ENCODE measurements at regions not wholly inside any gene's neighbourhood (a gene's known extent, or its start where the extent isn't known, plus 50 kb on each side); places are given as distances from the start of the nearest gene placed in this dataset.

DNA sequence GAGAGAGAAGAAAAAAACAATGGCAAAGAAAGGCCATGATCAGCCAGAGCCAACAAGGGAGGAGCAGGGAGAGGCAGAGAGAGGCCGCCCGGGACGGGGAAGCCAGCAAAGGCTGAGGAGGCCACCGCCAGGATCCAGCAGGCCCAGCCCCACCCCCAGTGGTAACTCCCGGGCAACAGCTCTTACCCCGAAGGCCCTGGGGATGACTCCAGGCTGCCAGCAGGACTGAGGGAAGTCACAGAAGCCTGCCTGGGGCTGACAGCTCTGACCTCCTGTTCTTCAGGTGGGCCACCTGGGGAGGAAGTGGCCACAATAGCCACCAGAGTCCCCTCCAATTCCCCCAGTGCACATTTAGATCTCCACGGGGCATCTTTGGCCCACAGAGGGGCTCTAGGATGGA is 184.3 kb upstream of the LINGO1 start:
- TF ChIP-seq CTCF (conservative IDR thresholded peaks at IDR 0.05; ENCODE audit: low read depth) = no peak
- CTCF ChIA-PET = interaction anchor here (0.6 kb wide), 1 partner anchor 320 kb away, joined by 4 read pairs; no protein-coding TSS in a partner anchor
- no peak for DNase-seq (ENCODE audit: low spot score)
- POLR2A ChIA-PET (ENCODE audit: low non-redundant PET) = no interaction called here
- H3K27ac ChIP-seq = no peak overlapping the region

- no peak for DNase-seq (ENCODE audit: low spot score)
Observed at GRCh38 chr15:77815015-77815414, 182.3 kb upstream of the LINGO1 start.

DNA sequence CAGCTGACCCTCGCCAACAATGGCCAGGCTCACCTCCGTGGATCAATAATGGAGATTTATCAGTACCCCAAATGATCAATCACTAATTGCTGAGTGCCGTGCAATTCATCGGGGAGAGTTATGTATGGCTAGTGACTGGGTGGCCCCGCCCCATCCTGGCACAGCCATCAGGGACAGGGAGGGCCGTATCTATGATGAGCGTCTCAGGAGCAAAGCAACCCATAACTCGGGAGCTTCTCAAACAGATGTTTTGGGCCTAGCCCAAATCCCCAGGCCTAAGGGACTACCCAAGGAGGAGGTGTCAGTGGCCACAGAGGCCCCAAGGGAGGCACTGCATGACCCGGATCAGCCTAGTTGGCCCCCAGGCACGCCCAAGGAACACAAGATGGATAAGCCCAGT is 180.0 kb upstream of the LINGO1 start:
- no peak for TF ChIP-seq CTCF (conservative IDR thresholded peaks at IDR 0.05; ENCODE audit: low read depth)
- ChIA-PET CTCF (no interaction called here), POLR2A (ENCODE audit: low non-redundant PET) (interaction anchor here (0.6 kb wide), 1 partner anchor 85 kb away, joined by 4 read pairs; no protein-coding TSS in a partner anchor)
- DNase-seq (ENCODE audit: low spot score) = no peak
- H3K27ac ChIP-seq = no peak overlapping the region

More at GRCh38 chr15:77815015-77815414, 182.3 kb upstream of the LINGO1 start:
- ChIA-PET CTCF (no interaction called here), POLR2A (ENCODE audit: low non-redundant PET) (no interaction called here)
- no peak for TF ChIP-seq CTCF (conservative IDR thresholded peaks at IDR 0.05; ENCODE audit: low read depth)
- H3K27ac ChIP-seq = no peak overlapping the region

DNA sequence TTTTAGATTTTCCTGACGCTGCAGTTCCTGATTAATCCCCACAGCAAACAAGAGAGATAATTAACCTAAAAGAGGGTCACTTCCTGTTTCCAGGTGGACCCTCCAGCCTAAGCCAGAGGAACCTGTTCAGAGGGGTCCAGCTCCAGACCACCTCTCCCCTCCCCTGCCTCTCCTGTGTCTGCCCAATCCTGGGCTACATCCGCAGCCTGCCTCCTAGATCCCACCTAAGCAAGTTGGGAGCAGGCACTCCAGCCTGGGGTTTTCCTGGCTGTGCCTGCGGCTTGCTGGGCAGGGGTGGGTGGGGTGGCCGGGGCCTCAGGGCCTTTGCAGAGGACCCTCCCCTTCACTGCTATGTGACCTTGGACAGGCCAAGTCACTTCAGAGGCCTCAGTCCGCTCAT is 178.6 kb upstream of the LINGO1 start:
- TF ChIP-seq CTCF (conservative IDR thresholded peaks at IDR 0.05; ENCODE audit: low read depth) = no peak
- CTCF ChIA-PET = no interaction called here
- H3K27ac ChIP-seq = no peak overlapping the region
- DNase-seq (ENCODE audit: low spot score) = no peak
- POLR2A ChIA-PET (ENCODE audit: low non-redundant PET) = no interaction called here

DNA sequence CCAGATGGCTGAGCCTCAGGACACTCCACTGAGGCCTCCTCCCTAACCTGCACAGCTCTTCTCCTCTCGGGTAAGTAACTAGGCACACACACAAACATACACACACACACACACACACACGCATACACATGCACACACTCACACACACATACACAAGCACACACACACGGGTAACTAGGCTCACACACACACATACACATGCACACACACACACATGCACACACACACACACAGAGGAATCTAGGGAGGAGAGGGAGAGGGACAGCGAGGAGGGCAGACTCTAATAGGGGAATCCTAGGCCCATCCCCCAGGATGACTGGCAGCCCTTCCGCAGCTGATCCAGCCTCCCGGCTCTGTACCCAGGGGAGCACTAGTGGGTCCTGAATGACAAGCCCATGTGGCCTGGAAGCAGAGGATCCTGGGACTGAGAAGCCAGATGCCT is 177.4 kb upstream of the LINGO1 start:
- POLR2A ChIA-PET (ENCODE audit: low non-redundant PET) = no interaction called here
- no peak for DNase-seq (ENCODE audit: low spot score)
- CTCF ChIA-PET = interaction anchor here (0.5 to 0.7 kb wide), 3 partner anchors 8 to 330 kb away, joined by 3 read pairs; no protein-coding TSS in a partner anchor
- H3K27ac ChIP-seq = no peak overlapping the region
- no peak for TF ChIP-seq CTCF (conservative IDR thresholded peaks at IDR 0.05; ENCODE audit: low read depth)

DNA sequence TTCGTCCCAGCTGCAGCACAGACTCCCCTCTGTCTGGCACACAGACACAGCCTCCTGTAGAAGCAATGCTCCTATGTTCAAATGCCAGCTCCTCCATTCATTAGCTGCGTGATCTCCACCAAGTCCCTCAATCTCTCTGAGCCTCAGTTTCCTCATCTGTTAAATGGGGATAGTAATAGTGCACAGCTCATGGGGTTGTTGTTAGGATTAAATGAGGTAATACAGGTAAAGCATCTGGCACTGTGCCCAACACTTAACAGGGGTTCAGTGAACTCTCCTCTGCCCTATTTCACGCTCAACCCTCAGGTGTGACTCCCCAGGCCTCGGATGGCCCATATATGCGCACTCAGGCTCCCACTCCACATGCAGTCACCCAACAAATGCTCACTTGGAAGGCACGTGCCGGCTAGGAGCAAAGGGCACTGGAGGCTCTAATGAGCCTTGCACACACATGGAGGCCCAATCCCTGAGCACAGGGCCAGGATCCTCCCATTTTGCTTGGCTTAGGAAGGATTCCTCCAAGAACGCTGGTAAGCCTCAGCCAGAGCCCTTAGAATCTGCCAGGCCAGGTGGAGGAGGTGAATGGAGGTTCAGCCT is 176.0 kb upstream of the LINGO1 start:
- CTCF ChIA-PET = no interaction called here
- no peak for TF ChIP-seq CTCF (conservative IDR thresholded peaks at IDR 0.05; ENCODE audit: low read depth)
- H3K27ac ChIP-seq = no peak overlapping the region
- no peak for DNase-seq (ENCODE audit: low spot score)
- POLR2A ChIA-PET (ENCODE audit: low non-redundant PET) = no interaction called here

Data from RWPE1 (cell line).